ENCODE measurements at regions not wholly inside any gene's neighbourhood (a gene's known extent, or its start where the extent isn't known, plus 50 kb on each side); places are given as distances from the start of the nearest gene placed in this dataset.

DNA sequence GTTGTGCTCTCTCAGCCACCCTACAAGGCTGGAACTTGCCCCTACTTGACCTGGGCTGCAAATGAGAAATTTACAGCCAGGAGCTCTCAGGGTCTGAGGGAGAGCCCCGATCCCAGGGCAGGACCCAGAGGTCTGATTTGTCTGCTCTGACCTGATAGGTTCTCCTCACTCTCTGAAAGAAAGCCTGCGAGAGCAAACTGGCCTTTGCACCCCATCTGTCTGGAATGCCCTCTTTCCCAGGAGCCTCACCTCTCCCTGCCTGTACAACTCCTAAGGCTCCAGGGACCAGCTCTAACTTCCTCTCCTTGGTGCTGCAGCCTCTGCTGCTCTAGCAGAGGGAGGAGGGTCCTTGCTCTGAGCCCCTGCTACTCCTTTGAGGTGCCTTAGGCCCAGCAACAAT lies 137.8 kb downstream of the UQCRFS1 start:
- Histone ChIP-seq H3K27me3 (ENCODE audit: insufficient read depth, poor library complexity, severe bottlenecking) (no peaks in the 10 kb centered on the region), H3K27ac (replicated peaks) (no peak overlapping the region), H3K4me3 (replicated peaks; ENCODE audit: insufficient read depth, low read length) (no peak overlapping the region)
- DNase-seq (ENCODE audit: low read depth in 1 of 2, low spot score in 1 of 2), result no peak
- no peak for TF ChIP-seq GABPA (IDR thresholded peaks at IDR 0.05; ENCODE audit: low read depth)
- no peak for TF ChIP-seq SPI1 (IDR thresholded peaks at IDR 0.05; ENCODE audit: borderline replicate concordance, low read depth)
- TF ChIP-seq, protein P1, sequence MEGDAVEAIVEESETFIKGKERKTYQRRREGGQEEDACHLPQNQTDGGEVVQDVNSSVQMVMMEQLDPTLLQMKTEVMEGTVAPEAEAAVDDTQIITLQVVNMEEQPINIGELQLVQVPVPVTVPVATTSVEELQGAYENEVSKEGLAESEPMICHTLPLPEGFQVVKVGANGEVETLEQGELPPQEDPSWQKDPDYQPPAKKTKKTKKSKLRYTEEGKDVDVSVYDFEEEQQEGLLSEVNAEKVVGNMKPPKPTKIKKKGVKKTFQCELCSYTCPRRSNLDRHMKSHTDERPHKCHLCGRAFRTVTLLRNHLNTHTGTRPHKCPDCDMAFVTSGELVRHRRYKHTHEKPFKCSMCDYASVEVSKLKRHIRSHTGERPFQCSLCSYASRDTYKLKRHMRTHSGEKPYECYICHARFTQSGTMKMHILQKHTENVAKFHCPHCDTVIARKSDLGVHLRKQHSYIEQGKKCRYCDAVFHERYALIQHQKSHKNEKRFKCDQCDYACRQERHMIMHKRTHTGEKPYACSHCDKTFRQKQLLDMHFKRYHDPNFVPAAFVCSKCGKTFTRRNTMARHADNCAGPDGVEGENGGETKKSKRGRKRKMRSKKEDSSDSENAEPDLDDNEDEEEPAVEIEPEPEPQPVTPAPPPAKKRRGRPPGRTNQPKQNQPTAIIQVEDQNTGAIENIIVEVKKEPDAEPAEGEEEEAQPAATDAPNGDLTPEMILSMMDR (IDR thresholded peaks at IDR 0.05; ENCODE audit: insufficient read depth, low read length), result no peak
- TF ChIP-seq, protein P2, sequence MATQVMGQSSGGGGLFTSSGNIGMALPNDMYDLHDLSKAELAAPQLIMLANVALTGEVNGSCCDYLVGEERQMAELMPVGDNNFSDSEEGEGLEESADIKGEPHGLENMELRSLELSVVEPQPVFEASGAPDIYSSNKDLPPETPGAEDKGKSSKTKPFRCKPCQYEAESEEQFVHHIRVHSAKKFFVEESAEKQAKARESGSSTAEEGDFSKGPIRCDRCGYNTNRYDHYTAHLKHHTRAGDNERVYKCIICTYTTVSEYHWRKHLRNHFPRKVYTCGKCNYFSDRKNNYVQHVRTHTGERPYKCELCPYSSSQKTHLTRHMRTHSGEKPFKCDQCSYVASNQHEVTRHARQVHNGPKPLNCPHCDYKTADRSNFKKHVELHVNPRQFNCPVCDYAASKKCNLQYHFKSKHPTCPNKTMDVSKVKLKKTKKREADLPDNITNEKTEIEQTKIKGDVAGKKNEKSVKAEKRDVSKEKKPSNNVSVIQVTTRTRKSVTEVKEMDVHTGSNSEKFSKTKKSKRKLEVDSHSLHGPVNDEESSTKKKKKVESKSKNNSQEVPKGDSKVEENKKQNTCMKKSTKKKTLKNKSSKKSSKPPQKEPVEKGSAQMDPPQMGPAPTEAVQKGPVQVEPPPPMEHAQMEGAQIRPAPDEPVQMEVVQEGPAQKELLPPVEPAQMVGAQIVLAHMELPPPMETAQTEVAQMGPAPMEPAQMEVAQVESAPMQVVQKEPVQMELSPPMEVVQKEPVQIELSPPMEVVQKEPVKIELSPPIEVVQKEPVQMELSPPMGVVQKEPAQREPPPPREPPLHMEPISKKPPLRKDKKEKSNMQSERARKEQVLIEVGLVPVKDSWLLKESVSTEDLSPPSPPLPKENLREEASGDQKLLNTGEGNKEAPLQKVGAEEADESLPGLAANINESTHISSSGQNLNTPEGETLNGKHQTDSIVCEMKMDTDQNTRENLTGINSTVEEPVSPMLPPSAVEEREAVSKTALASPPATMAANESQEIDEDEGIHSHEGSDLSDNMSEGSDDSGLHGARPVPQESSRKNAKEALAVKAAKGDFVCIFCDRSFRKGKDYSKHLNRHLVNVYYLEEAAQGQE (IDR thresholded peaks at IDR 0.05; ENCODE audit: insufficient replicate concordance, low read depth), result no peak
- no peak for TF ChIP-seq POLR2AphosphoS5 (IDR thresholded peaks at IDR 0.05; ENCODE audit: low read depth)

DNA sequence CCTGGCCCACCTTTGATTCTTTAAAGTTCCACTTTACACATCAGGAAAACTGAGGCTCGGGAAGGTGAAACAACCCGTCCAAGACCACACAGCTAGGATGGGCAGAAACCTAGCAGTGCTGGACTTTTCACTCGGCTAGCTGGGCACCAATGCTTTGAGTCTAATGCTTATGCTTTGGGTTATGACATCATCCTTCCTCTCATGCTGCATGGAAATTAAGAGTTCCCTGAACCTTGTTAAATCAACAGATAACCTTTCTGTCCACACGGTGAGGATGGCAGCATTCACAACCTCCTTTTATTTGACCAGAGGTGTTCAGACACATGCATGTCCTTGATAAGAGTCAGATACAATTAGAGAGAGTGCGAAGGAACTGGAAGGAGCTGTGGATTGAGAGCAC lies 138.4 kb downstream of the UQCRFS1 start:
- no peak overlapping the region for H3K4me3 ChIP-seq (replicated peaks; ENCODE audit: insufficient read depth, low read length)
- no peaks in the 10 kb centered on the region for H3K27me3 ChIP-seq (ENCODE audit: insufficient read depth, poor library complexity, severe bottlenecking)
- no peak overlapping the region for H3K27ac ChIP-seq (replicated peaks)
- no peak for DNase-seq (ENCODE audit: low read depth in 1 of 2, low spot score in 1 of 2)
- TF ChIP-seq, protein P1 (IDR thresholded peaks at IDR 0.05; ENCODE audit: insufficient read depth, low read length), result no peak
- no peak for TF ChIP-seq SPI1 (IDR thresholded peaks at IDR 0.05; ENCODE audit: borderline replicate concordance, low read depth)
- TF ChIP-seq, protein P2 (IDR thresholded peaks at IDR 0.05; ENCODE audit: insufficient replicate concordance, low read depth), result no peak
- TF ChIP-seq POLR2AphosphoS5 (IDR thresholded peaks at IDR 0.05; ENCODE audit: low read depth), result no peak
- TF ChIP-seq GABPA (IDR thresholded peaks at IDR 0.05; ENCODE audit: low read depth), result no peak

DNA sequence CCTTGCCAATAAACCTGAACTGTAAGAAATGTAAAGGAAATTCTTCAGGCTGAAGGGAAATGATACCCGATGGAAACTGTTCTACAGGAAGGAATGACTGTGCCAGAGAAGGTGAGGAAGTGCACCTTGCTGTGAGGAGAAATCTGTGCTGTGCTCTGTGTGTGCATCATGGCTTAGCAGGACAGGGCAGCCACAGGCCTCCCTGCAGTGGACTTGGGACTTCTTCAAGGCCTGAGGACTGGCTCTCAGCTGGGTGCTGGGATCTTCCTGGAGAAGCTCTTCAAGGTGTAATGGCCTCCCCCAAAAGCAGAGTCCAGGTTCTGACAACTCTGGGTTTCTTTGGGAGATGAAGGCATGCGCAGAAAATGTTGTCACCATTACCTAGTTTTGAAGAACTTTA lies 145.1 kb downstream of the UQCRFS1 start:
- TF ChIP-seq, protein P1 (IDR thresholded peaks at IDR 0.05; ENCODE audit: insufficient read depth, low read length), result no peak
- TF ChIP-seq SPI1 (IDR thresholded peaks at IDR 0.05; ENCODE audit: borderline replicate concordance, low read depth) (no peak), GABPA (IDR thresholded peaks at IDR 0.05; ENCODE audit: low read depth) (no peak), POLR2AphosphoS5 (IDR thresholded peaks at IDR 0.05; ENCODE audit: low read depth) (no peak)
- TF ChIP-seq, protein P2 (IDR thresholded peaks at IDR 0.05; ENCODE audit: insufficient replicate concordance, low read depth), result no peak
- Histone ChIP-seq H3K27ac (replicated peaks) (no peak overlapping the region), H3K27me3 (ENCODE audit: insufficient read depth, poor library complexity, severe bottlenecking) (no peaks in the 10 kb centered on the region), H3K4me3 (replicated peaks; ENCODE audit: insufficient read depth, low read length) (no peak overlapping the region)
- no peak for DNase-seq (ENCODE audit: low read depth in 1 of 2, low spot score in 1 of 2)
